NCI-H1694 (cell line): ENCODE measurements at regions not wholly inside any gene's neighbourhood (a gene's known extent, or its start where the extent isn't known, plus 50 kb on each side); places are given as distances from the start of the nearest gene placed in this dataset.
"Not testable (repeated sequence)": the region's sequence is repeated elsewhere in the genome, so short reads cannot be mapped to it uniquely, and the experiment has no call there.

Source experiments
- DNase-seq: peaks from one replicate; lab custom pipeline; 2025; lab: John Stamatoyannopoulos, UW

- DNase-seq: no peak
Measured at GRCh38 chr7:119105381-119105780, 880.9 kb downstream of the ANKRD7 start.

- no peak for DNase-seq
Measured at GRCh38 chr7:119123326-119123725, 898.8 kb downstream of the ANKRD7 start.

- no peak for DNase-seq
Measured at GRCh38 chr7:119127706-119128105, 903.2 kb downstream of the ANKRD7 start.

GRCh38 chr7:119132436-119132835 is 907.9 kb downstream of the ANKRD7 start:
- no peak for DNase-seq

- DNase-seq: no peak
Measured at GRCh38 chr7:119167431-119167830, 942.9 kb downstream of the ANKRD7 start.

- no peak for DNase-seq
Measured at GRCh38 chr7:119172043-119172442, 947.5 kb downstream of the ANKRD7 start.

- peak; percentile 66 for DNase-seq
Measured at GRCh38 chr7:119175911-119176627, 951.6 kb downstream of the ANKRD7 start.

GRCh38 chr7:119177863-119178262 is 953.4 kb downstream of the ANKRD7 start:
- no peak for DNase-seq

GRCh38 chr7:119184124-119184788 is 959.8 kb downstream of the ANKRD7 start:
- DNase-seq: no peak

- DNase-seq: no peak
Measured at GRCh38 chr7:119196183-119196582, 971.7 kb downstream of the ANKRD7 start.

GRCh38 chr7:119197172-119197876 is 972.8 kb downstream of the ANKRD7 start:
- no peak for DNase-seq

- peak; percentile 69 for DNase-seq
Measured at GRCh38 chr7:119197877-119198527, 973.5 kb downstream of the ANKRD7 start.

GRCh38 chr7:119219663-119220062 is 995.2 kb downstream of the ANKRD7 start:
- DNase-seq: no peak

- DNase-seq: no peak
Measured at GRCh38 chr7:119223930-119224329, 999.4 kb downstream of the ANKRD7 start.

GRCh38 chr7:119228482-119228881 is 1004.0 kb downstream of the ANKRD7 start:
- DNase-seq: no peak

GRCh38 chr7:119232091-119232490 is 1007.6 kb downstream of the ANKRD7 start:
- no peak for DNase-seq

GRCh38 chr7:119233015-119233414 is 1008.5 kb downstream of the ANKRD7 start:
- DNase-seq: no peak

- no peak for DNase-seq
Measured at GRCh38 chr7:119252962-119253361, 1020.0 kb upstream of the KCND2 start.

GRCh38 chr7:119254742-119255141 is 1018.2 kb upstream of the KCND2 start:
- DNase-seq: no peak

GRCh38 chr7:119256001-119256400 is 1017.0 kb upstream of the KCND2 start:
- no peak for DNase-seq

GRCh38 chr7:119256446-119257131 is 1016.4 kb upstream of the KCND2 start:
- no peak for DNase-seq

GRCh38 chr7:119266790-119267189 is 1006.2 kb upstream of the KCND2 start:
- not testable (repeated sequence) for DNase-seq
